ENCODE measurements at regions not wholly inside any gene's neighbourhood (a gene's known extent, or its start where the extent isn't known, plus 50 kb on each side); places are given as distances from the start of the nearest gene placed in this dataset.

DNA sequence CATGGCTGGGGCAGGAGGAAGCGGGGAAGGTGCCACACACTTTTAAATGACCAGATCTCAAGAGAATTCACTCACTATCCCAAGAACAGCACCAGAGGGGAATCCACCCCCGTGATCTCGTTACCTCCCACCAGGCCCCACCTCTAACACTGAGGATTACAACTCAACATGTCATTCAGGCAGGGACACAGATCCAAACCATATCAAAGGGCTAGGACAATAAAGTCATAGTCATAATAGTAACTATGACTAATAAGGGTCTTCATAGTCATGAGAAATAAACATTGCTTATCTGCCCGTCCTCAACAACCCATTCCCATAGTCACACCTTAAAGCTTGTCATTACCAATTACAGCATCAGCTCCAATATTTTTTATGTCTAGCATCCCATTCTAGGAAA lies 65.3 kb upstream of the SMC2 start:
- DNase-seq: no peak
- Histone ChIP-seq H3K27me3 (no peaks in the 10 kb centered on the region), H3K4me1 (no peaks in the 10 kb centered on the region), H3K27ac (no peak overlapping the region), H3K4me3 (no peak overlapping the region), H3K36me3 (no peaks in the 10 kb centered on the region), H3K9me3 (no peaks in the 10 kb centered on the region)
- TF ChIP-seq, protein P1, sequence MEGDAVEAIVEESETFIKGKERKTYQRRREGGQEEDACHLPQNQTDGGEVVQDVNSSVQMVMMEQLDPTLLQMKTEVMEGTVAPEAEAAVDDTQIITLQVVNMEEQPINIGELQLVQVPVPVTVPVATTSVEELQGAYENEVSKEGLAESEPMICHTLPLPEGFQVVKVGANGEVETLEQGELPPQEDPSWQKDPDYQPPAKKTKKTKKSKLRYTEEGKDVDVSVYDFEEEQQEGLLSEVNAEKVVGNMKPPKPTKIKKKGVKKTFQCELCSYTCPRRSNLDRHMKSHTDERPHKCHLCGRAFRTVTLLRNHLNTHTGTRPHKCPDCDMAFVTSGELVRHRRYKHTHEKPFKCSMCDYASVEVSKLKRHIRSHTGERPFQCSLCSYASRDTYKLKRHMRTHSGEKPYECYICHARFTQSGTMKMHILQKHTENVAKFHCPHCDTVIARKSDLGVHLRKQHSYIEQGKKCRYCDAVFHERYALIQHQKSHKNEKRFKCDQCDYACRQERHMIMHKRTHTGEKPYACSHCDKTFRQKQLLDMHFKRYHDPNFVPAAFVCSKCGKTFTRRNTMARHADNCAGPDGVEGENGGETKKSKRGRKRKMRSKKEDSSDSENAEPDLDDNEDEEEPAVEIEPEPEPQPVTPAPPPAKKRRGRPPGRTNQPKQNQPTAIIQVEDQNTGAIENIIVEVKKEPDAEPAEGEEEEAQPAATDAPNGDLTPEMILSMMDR (IDR thresholded peaks at IDR 0.05): no peak
- ATAC-seq: no peak
- intact Hi-C loops (cut with DNase I): loop anchor here in 1 of 2 donors (10.0 kb wide), 1 partner anchor 356 kb away; no protein-coding TSS in a partner anchor
